ENCODE measurements at regions not wholly inside any gene's neighbourhood (a gene's known extent, or its start where the extent isn't known, plus 50 kb on each side); places are given as distances from the start of the nearest gene placed in this dataset.

- H3K9me3 ChIP-seq (ENCODE audit: insufficient read depth, low read length), result peaks cover 6% of the 10 kb centered on the region; the same call in 1 of the 2 replicates
- H3K36me3 ChIP-seq (ENCODE audit: insufficient read depth, insufficient read length, low read length), result no peaks in the 10 kb centered on the region
- peak; percentile 40 for DNase-seq (ENCODE audit: low read depth, low spot score)
- no peak for TF ChIP-seq SUZ12 (IDR thresholded peaks at IDR 0.05; ENCODE audit: extremely low read depth, insufficient read depth, insufficient read length)
- TF ChIP-seq YY1 (IDR thresholded peaks at IDR 0.05; ENCODE audit: insufficient read depth, insufficient read length), result no peak
- peaks cover 4% of the 10 kb centered on the region for H3K4me1 ChIP-seq (ENCODE audit: insufficient read depth, insufficient read length)
- no peak overlapping the region for H3K4me3 ChIP-seq (ENCODE audit: insufficient read length, low read depth)
- H3K9ac ChIP-seq (ENCODE audit: insufficient read length, low read depth), result no peak overlapping the region
- no peaks in the 10 kb centered on the region for H3K27me3 ChIP-seq (ENCODE audit: insufficient read depth, insufficient read length)
Observed at GRCh38 chr20:48186915-48187314, 401.6 kb upstream of the SULF2 start.

- Histone ChIP-seq H3K27me3 (ENCODE audit: insufficient read depth, insufficient read length) (no peaks in the 10 kb centered on the region), H3K4me1 (ENCODE audit: insufficient read depth, insufficient read length) (peaks cover 4% of the 10 kb centered on the region), H3K4me3 (ENCODE audit: insufficient read length, low read depth) (no peak overlapping the region), H3K9ac (ENCODE audit: insufficient read length, low read depth) (no peak overlapping the region), H3K9me3 (ENCODE audit: insufficient read depth, low read length) (peaks cover 8% of the 10 kb centered on the region; the same call in 1 of the 2 replicates), H3K36me3 (ENCODE audit: insufficient read depth, insufficient read length, low read length) (no peaks in the 10 kb centered on the region)
- TF ChIP-seq ZNF274 (IDR thresholded peaks at IDR 0.05; ENCODE audit: low read depth, low read length) (no peak), SUZ12 (IDR thresholded peaks at IDR 0.05; ENCODE audit: extremely low read depth, insufficient read depth, insufficient read length) (no peak), YY1 (IDR thresholded peaks at IDR 0.05; ENCODE audit: insufficient read depth, insufficient read length) (no peak)
- DNase-seq (ENCODE audit: low read depth, low spot score), result no peak
Observed at GRCh38 chr20:48186447-48186846, 401.2 kb upstream of the SULF2 start.

GRCh38 chr20:48184229-48184628 lies 398.9 kb upstream of the SULF2 start:
- no peaks in the 10 kb centered on the region for H3K36me3 ChIP-seq (ENCODE audit: insufficient read depth, insufficient read length, low read length)
- H3K9ac ChIP-seq (ENCODE audit: insufficient read length, low read depth), result no peak overlapping the region
- H3K27me3 ChIP-seq (ENCODE audit: insufficient read depth, insufficient read length), result no peaks in the 10 kb centered on the region
- TF ChIP-seq YY1 (IDR thresholded peaks at IDR 0.05; ENCODE audit: insufficient read depth, insufficient read length), result no peak
- TF ChIP-seq ZNF274 (IDR thresholded peaks at IDR 0.05; ENCODE audit: low read depth, low read length), result no peak
- peaks cover 4% of the 10 kb centered on the region for H3K4me1 ChIP-seq (ENCODE audit: insufficient read depth, insufficient read length)
- DNase-seq (ENCODE audit: low read depth, low spot score), result no peak
- H3K4me3 ChIP-seq (ENCODE audit: insufficient read length, low read depth), result no peak overlapping the region
- H3K9me3 ChIP-seq (ENCODE audit: insufficient read depth, low read length), result peaks cover 21% of the 10 kb centered on the region; the same call in 1 of the 2 replicates

- DNase-seq (ENCODE audit: low read depth, low spot score), result no peak
- Histone ChIP-seq H3K9ac (ENCODE audit: insufficient read length, low read depth) (no peak overlapping the region), H3K4me3 (ENCODE audit: insufficient read length, low read depth) (no peak overlapping the region), H3K4me1 (ENCODE audit: insufficient read depth, insufficient read length) (no peaks in the 10 kb centered on the region), H3K36me3 (ENCODE audit: insufficient read depth, insufficient read length, low read length) (no peaks in the 10 kb centered on the region), H3K9me3 (ENCODE audit: insufficient read depth, low read length) (peaks cover 21% of the 10 kb centered on the region; the same call in 1 of the 2 replicates), H3K27me3 (ENCODE audit: insufficient read depth, insufficient read length) (no peaks in the 10 kb centered on the region)
- no peak for TF ChIP-seq ZNF274 (IDR thresholded peaks at IDR 0.05; ENCODE audit: low read depth, low read length)
- TF ChIP-seq SUZ12 (IDR thresholded peaks at IDR 0.05; ENCODE audit: extremely low read depth, insufficient read depth, insufficient read length), result no peak
- TF ChIP-seq YY1 (IDR thresholded peaks at IDR 0.05; ENCODE audit: insufficient read depth, insufficient read length), result no peak
Observed at GRCh38 chr20:48181261-48181935, 396.1 kb upstream of the SULF2 start.

GRCh38 chr20:48180618-48181017 lies 395.3 kb upstream of the SULF2 start:
- Histone ChIP-seq H3K4me3 (ENCODE audit: insufficient read length, low read depth) (no peak overlapping the region), H3K27me3 (ENCODE audit: insufficient read depth, insufficient read length) (no peaks in the 10 kb centered on the region), H3K36me3 (ENCODE audit: insufficient read depth, insufficient read length, low read length) (no peaks in the 10 kb centered on the region), H3K4me1 (ENCODE audit: insufficient read depth, insufficient read length) (no peaks in the 10 kb centered on the region), H3K9me3 (ENCODE audit: insufficient read depth, low read length) (peaks cover 21% of the 10 kb centered on the region; the same call in 1 of the 2 replicates), H3K9ac (ENCODE audit: insufficient read length, low read depth) (no peak overlapping the region)
- no peak for TF ChIP-seq YY1 (IDR thresholded peaks at IDR 0.05; ENCODE audit: insufficient read depth, insufficient read length)
- TF ChIP-seq ZNF274 (IDR thresholded peaks at IDR 0.05; ENCODE audit: low read depth, low read length), result no peak
- no peak for TF ChIP-seq SUZ12 (IDR thresholded peaks at IDR 0.05; ENCODE audit: extremely low read depth, insufficient read depth, insufficient read length)
- DNase-seq (ENCODE audit: low read depth, low spot score), result no peak

GRCh38 chr20:48180024-48180423 lies 394.7 kb upstream of the SULF2 start:
- Histone ChIP-seq H3K27me3 (ENCODE audit: insufficient read depth, insufficient read length) (no peaks in the 10 kb centered on the region), H3K9me3 (ENCODE audit: insufficient read depth, low read length) (peaks cover 21% of the 10 kb centered on the region; the same call in 1 of the 2 replicates), H3K9ac (ENCODE audit: insufficient read length, low read depth) (no peak overlapping the region), H3K36me3 (ENCODE audit: insufficient read depth, insufficient read length, low read length) (no peaks in the 10 kb centered on the region), H3K4me1 (ENCODE audit: insufficient read depth, insufficient read length) (no peaks in the 10 kb centered on the region), H3K4me3 (ENCODE audit: insufficient read length, low read depth) (no peak overlapping the region)
- TF ChIP-seq ZNF274 (IDR thresholded peaks at IDR 0.05; ENCODE audit: low read depth, low read length) (no peak), YY1 (IDR thresholded peaks at IDR 0.05; ENCODE audit: insufficient read depth, insufficient read length) (no peak), SUZ12 (IDR thresholded peaks at IDR 0.05; ENCODE audit: extremely low read depth, insufficient read depth, insufficient read length) (no peak)
- no peak for DNase-seq (ENCODE audit: low read depth, low spot score)

- Histone ChIP-seq H3K27me3 (ENCODE audit: insufficient read depth, insufficient read length) (no peaks in the 10 kb centered on the region), H3K9ac (ENCODE audit: insufficient read length, low read depth) (no peak overlapping the region), H3K9me3 (ENCODE audit: insufficient read depth, low read length) (peaks cover 21% of the 10 kb centered on the region; the same call in 1 of the 2 replicates), H3K4me3 (ENCODE audit: insufficient read length, low read depth) (no peak overlapping the region), H3K36me3 (ENCODE audit: insufficient read depth, insufficient read length, low read length) (no peaks in the 10 kb centered on the region), H3K4me1 (ENCODE audit: insufficient read depth, insufficient read length) (no peaks in the 10 kb centered on the region)
- TF ChIP-seq YY1 (IDR thresholded peaks at IDR 0.05; ENCODE audit: insufficient read depth, insufficient read length), result no peak
- no peak for DNase-seq (ENCODE audit: low read depth, low spot score)
Observed at GRCh38 chr20:48178633-48179032, 393.4 kb upstream of the SULF2 start.
